B cell (primary cell): ENCODE measurements at regions not wholly inside any gene's neighbourhood (a gene's known extent, or its start where the extent isn't known, plus 50 kb on each side); places are given as distances from the start of the nearest gene placed in this dataset.

Source experiments
- ATAC-seq: fragments of 200-7000 bp; cut with Tn5 transposase; one replicate; pipeline ENCODE4 v1.10.0; 2021; ENCODE audit warnings: low read depth, mild to moderate bottlenecking, moderate number of reproducible peaks, moderate library complexity
- CTCF ChIA-PET: fragments of 350-600 bp; sonication (Branson Sonifier 250); formaldehyde crosslinking; loops from one replicate; lab custom pipeline; 2021; ENCODE audit warnings: antibody characterized with exemption, inconsistent platforms; lab: Charles Lee
- POLR2A ChIA-PET: fragments of 350-600 bp; sonication (Branson Sonifier 250); formaldehyde crosslinking; loops from one replicate; lab custom pipeline; 2021; ENCODE audit warnings: antibody characterized with exemption; lab: Charles Lee
- DNase-seq: peaks from one replicate; pipeline ENCODE4 v3.0.0; 2013
- H2AFZ ChIP-seq: 2 replicates; pipeline ENCODE4 v1.6.1; 2012; ENCODE audit warnings: mild to moderate bottlenecking, low read depth, low read length; ENCODE audit not compliant: insufficient read depth, poor library complexity, severe bottlenecking
- H3K27ac ChIP-seq, 2 donors: 1 replicate in 1 of 2; 2 replicates in 1 of 2; pipeline ENCODE4 v1.5.1; 2012 to 2013; ENCODE audit warnings: low read length in 2 of 2, mild to moderate bottlenecking in 2 of 2, moderate library complexity in 1 of 2
- H3K27me3 ChIP-seq, 4 experiments: fragments of 200-600 bp in 1 of 4; sonication (generic) in 1 of 4; replicated peaks in 1 of 4; 1 replicate in 2 of 4; 2 replicates in 2 of 4; pipeline versions ENCODE4 v1.6.1 to v1.7.0; 2013 to 2016; ENCODE audit warnings: low read length in 3 of 4, mild to moderate bottlenecking in 2 of 4, mixed read lengths in 1 of 4, moderate library complexity in 1 of 4; ENCODE audit not compliant: insufficient read depth in 4 of 4, control insufficient read depth in 3 of 4; ENCODE audit errors: control extremely low read depth in 1 of 4
- H3K36me3 ChIP-seq, 2 experiments: replicated peaks in 1 of 2; 1 replicate in 1 of 2; 2 replicates in 1 of 2; pipeline versions ENCODE4 v1.6.1 to v1.7.1; 2013; ENCODE audit warnings: low read length in 1 of 2; ENCODE audit not compliant: insufficient read depth in 2 of 2, control insufficient read depth in 1 of 2; ENCODE audit errors: control extremely low read depth in 1 of 2, extremely low read depth in 1 of 2
- H3K4me1 ChIP-seq, 2 donors: fragments of 200-600 bp in 1 of 2; sonication (generic) in 1 of 2; 1 replicate in 1 of 2; 2 replicates in 1 of 2; pipeline versions ENCODE4 v1.5.1 to v1.6.1; 2013 to 2017; ENCODE audit warnings: low read length in 2 of 2; ENCODE audit not compliant: control insufficient read depth in 2 of 2, insufficient read depth in 2 of 2
- H3K4me2 ChIP-seq: replicated peaks from 2 replicates; pipeline ENCODE3; 2012; ENCODE audit warnings: mild to moderate bottlenecking, low read depth, low read length; ENCODE audit not compliant: poor library complexity, severe bottlenecking
- H3K4me3 ChIP-seq, 5 experiments: fragments of 200-600 bp in 1 of 5; sonication (generic) in 1 of 5; 1 replicate in 3 of 5; 2 replicates in 2 of 5; pipeline versions ENCODE4 v1.5.1 to v1.7.0; 2011 to 2016; ENCODE audit warnings: low read length in 4 of 5, mild to moderate bottlenecking in 4 of 5, low read depth in 2 of 5, control low read depth in 1 of 5, moderate library complexity in 1 of 5; ENCODE audit not compliant: insufficient read depth in 1 of 5; ENCODE audit errors: control extremely low read depth in 1 of 5, extremely low read depth in 1 of 5
- H3K79me2 ChIP-seq: fragments of 200-600 bp; sonication (generic); one replicate; pipeline ENCODE4 v1.6.0; 2016; ENCODE audit warnings: low read length; ENCODE audit not compliant: control insufficient read depth, insufficient read depth
- H3K9ac ChIP-seq: fragments of 200-600 bp; sonication (generic); 2 replicates; pipeline ENCODE4 v1.6.1; 2017; ENCODE audit warnings: mild to moderate bottlenecking, low read length, moderate library complexity
- H3K9me3 ChIP-seq, 3 donors: one replicate each; pipeline versions ENCODE4 v1.6.1 to v1.7.1; 2013; ENCODE audit warnings: low read length in 2 of 3; ENCODE audit not compliant: control insufficient read depth in 2 of 3, insufficient read depth in 1 of 3; ENCODE audit errors: control extremely low read depth in 1 of 3
- H4K20me1 ChIP-seq: 2 replicates; pipeline ENCODE4 v1.6.0; 2012; ENCODE audit warnings: mild to moderate bottlenecking, low read length; ENCODE audit not compliant: insufficient read depth, control insufficient read depth, poor library complexity, severe bottlenecking
- H3K27ac Mint-ChIP-seq: one replicate; pipeline ENCODE4 v1.8.0; 2021; ENCODE audit warnings: mixed read lengths
- H3K27me3 Mint-ChIP-seq: one replicate; pipeline ENCODE4 v1.8.0; 2021; ENCODE audit warnings: mixed read lengths
- H3K4me1 Mint-ChIP-seq: one replicate; pipeline ENCODE4 v1.8.0; 2021; ENCODE audit warnings: mixed read lengths
- H3K4me3 Mint-ChIP-seq: one replicate; pipeline ENCODE4 v1.8.0; 2021; ENCODE audit warnings: mixed read lengths
- H3K9me3 Mint-ChIP-seq: one replicate; pipeline ENCODE4 v1.8.0; 2022; ENCODE audit warnings: mixed read lengths; ENCODE audit not compliant: insufficient read depth
- EZH2 ChIP-seq: IDR thresholded peaks from 2 replicates; pipeline ENCODE4 v1.6.1; 2012; ENCODE audit warnings: borderline replicate concordance, low read depth, mild to moderate bottlenecking, moderate library complexity, low read length; ENCODE audit not compliant: insufficient read depth, poor library complexity, severe bottlenecking
- WGBS: methylation state at CpG from one replicate; pipeline ENCODE4 v1.1.5; 2013; ENCODE audit warnings: missing lambda C conversion rate; ENCODE audit not compliant: insufficient coverage; 5-methylcytosine and 5-hydroxymethylcytosine counted together
- intact Hi-C: fragments of 100-400 bp; cut with micrococcal nuclease; formaldehyde crosslinking; loops from one replicate; pipeline ENCODE4 v1.10.0; 2022
- TF ChIP-seq, protein P1 (sequence below): fragments of 200-600 bp; IDR thresholded peaks from one replicate; pipeline ENCODE4 v1.8.0; 2022; ENCODE audit warnings: antibody characterized with exemption, mild to moderate bottlenecking

- no peak for DNase-seq
- WGBS, result 100% methylated on average over 1 of the region's 1 CpG
- H3K27me3 ChIP-seq, result no peaks in the 10 kb centered on the region
- Mint-ChIP-seq H3K4me3 (no peak overlapping the region), H3K9me3 (peaks cover 2% of the 10 kb centered on the region), H3K27ac (no peak overlapping the region), H3K4me1 (no peaks in the 10 kb centered on the region), H3K27me3 (no peaks in the 10 kb centered on the region)
- ATAC-seq, result no peak
- no peaks in the 10 kb centered on the region for H3K4me1 ChIP-seq
- no peak overlapping the region for H3K4me3 ChIP-seq
- H4K20me1 ChIP-seq, result no peaks in the 10 kb centered on the region
- H3K36me3 ChIP-seq, result no peaks in the 10 kb centered on the region
- H2AFZ ChIP-seq, result no peak overlapping the region
- TF ChIP-seq, protein P1, sequence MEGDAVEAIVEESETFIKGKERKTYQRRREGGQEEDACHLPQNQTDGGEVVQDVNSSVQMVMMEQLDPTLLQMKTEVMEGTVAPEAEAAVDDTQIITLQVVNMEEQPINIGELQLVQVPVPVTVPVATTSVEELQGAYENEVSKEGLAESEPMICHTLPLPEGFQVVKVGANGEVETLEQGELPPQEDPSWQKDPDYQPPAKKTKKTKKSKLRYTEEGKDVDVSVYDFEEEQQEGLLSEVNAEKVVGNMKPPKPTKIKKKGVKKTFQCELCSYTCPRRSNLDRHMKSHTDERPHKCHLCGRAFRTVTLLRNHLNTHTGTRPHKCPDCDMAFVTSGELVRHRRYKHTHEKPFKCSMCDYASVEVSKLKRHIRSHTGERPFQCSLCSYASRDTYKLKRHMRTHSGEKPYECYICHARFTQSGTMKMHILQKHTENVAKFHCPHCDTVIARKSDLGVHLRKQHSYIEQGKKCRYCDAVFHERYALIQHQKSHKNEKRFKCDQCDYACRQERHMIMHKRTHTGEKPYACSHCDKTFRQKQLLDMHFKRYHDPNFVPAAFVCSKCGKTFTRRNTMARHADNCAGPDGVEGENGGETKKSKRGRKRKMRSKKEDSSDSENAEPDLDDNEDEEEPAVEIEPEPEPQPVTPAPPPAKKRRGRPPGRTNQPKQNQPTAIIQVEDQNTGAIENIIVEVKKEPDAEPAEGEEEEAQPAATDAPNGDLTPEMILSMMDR, result no peak
- TF ChIP-seq EZH2, result no peak
- H3K79me2 ChIP-seq, result no peaks in the 10 kb centered on the region
- POLR2A ChIA-PET, result no interaction called here
- peaks cover 0 to 4% (median 0%) of the 10 kb centered on the region in 3 donors for H3K9me3 ChIP-seq
- H3K4me2 ChIP-seq, result no peak overlapping the region
- CTCF ChIA-PET, result no interaction called here
- H3K27ac ChIP-seq, result no peak overlapping the region
- no peak overlapping the region for H3K9ac ChIP-seq
- intact Hi-C loops, result no loop called here
Measured at GRCh38 chr12:33533527-33533926, 93.9 kb upstream of the SYT10 start.

DNA sequence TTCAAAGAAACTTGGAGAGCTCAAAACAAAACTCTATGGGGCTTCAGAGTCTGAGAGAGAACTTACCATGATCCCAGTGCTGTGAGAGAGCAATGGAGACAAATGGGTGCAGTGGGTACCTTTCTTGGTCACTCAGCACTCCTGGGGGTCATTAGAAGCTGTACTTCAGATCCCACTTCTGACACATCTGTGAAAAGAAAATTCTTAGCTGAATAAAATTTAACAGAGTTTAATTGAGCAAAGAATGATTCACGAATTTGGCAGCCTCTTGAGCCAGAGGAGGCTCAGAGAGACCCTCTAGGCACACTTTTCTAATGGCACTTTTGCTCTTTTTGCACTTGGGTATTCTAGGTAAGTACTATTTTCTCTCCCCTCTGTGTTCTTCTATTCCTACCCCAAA, 96.8 kb upstream of the SYT10 start:
- no peaks in the 10 kb centered on the region for H3K36me3 ChIP-seq
- no peak overlapping the region for H2AFZ ChIP-seq
- ChIA-PET CTCF (no interaction called here), POLR2A (no interaction called here)
- no peaks in the 10 kb centered on the region for H3K79me2 ChIP-seq
- Mint-ChIP-seq H3K4me3 (no peak overlapping the region), H3K27ac (no peak overlapping the region), H3K9me3 (peaks cover 6% of the 10 kb centered on the region), H3K4me1 (no peaks in the 10 kb centered on the region), H3K27me3 (no peaks in the 10 kb centered on the region)
- H3K9ac ChIP-seq, result no peak overlapping the region
- H3K9me3 ChIP-seq, result no peaks in the 10 kb centered on the region
- H4K20me1 ChIP-seq, result no peaks in the 10 kb centered on the region
- no peak overlapping the region for H3K27ac ChIP-seq
- no peak overlapping the region for H3K4me3 ChIP-seq
- H3K4me2 ChIP-seq, result no peak overlapping the region
- no peaks in the 10 kb centered on the region for H3K4me1 ChIP-seq
- 33% methylated on average over 1 of the region's 1 CpG for WGBS
- TF ChIP-seq EZH2, result no peak
- TF ChIP-seq, protein P1, result no peak
- no peaks in the 10 kb centered on the region for H3K27me3 ChIP-seq
- DNase-seq (no peak), ATAC-seq (no peak)
- intact Hi-C loops, result no loop called here
